Endothelial cell of umbilical vein (primary cell): ENCODE measurements at regions not wholly inside any gene's neighbourhood (a gene's known extent, or its start where the extent isn't known, plus 50 kb on each side); places are given as distances from the start of the nearest gene placed in this dataset.

Source experiments
- BruUV-seq: library from RNA; stranded (reverse); fragments of 400-500 nt; replicated peaks from 2 replicates; lab custom pipeline; 2021; lab: Mats Ljungman, UMichigan
- CTCF ChIA-PET: fragments of 300-600, 350-600 bp; sonication (Branson Sonifier 250); formaldehyde crosslinking; loops from one replicate; lab custom pipeline; 2021; ENCODE audit warnings: antibody characterized with exemption, inconsistent platforms; lab: Charles Lee
- POLR2A ChIA-PET: fragments of 300-600, 350-600 bp; sonication (Branson Sonifier 250); formaldehyde crosslinking; loops from one replicate; lab custom pipeline; 2021; ENCODE audit warnings: antibody characterized with exemption, inconsistent platforms; lab: Charles Lee
- DNase-seq: peaks from one replicate; pipeline ENCODE4 v3.0.0-alpha.2; 2011; ENCODE audit warnings: low read depth, low spot score
- FAIRE-seq: peaks from 2 replicates; lab custom pipeline; 2011; peaks lifted over from hg19 to GRCh38; lab: Jason Lieb, UNC
- H2AFZ ChIP-seq: 2 replicates; pipeline ENCODE4 v1.6.0; 2012; ENCODE audit warnings: low read depth, low read length, control low read depth, inconsistent platforms
- H3K27ac ChIP-seq: 2 replicates; pipeline ENCODE4 v1.5.1; 2011; ENCODE audit warnings: low read depth, mild to moderate bottlenecking, control low read depth, low read length, moderate library complexity; ENCODE audit not compliant: insufficient read depth
- H3K27me3 ChIP-seq, 2 experiments: 2 replicates each; pipeline versions ENCODE4 v1.6.0 to v1.6.1; 2011; ENCODE audit warnings: low read length in 2 of 2, mixed read lengths in 1 of 2; ENCODE audit not compliant: control insufficient read depth in 2 of 2, insufficient read depth in 2 of 2
- H3K36me3 ChIP-seq, 2 experiments: 2 replicates in 1 of 2; 3 replicates in 1 of 2; pipeline ENCODE4 v1.5.1; 2011; ENCODE audit warnings: low read length in 2 of 2, mild to moderate bottlenecking in 1 of 2, moderate library complexity in 1 of 2; ENCODE audit not compliant: control insufficient read depth in 2 of 2, insufficient read depth in 2 of 2; ENCODE audit errors: extremely low read depth in 1 of 2
- H3K4me1 ChIP-seq: 3 replicates; pipeline ENCODE4 v1.5.1; 2011; ENCODE audit warnings: mild to moderate bottlenecking, low read length; ENCODE audit not compliant: control insufficient read depth, insufficient read depth; ENCODE audit errors: extremely low read depth
- H3K4me2 ChIP-seq: 2 replicates; pipeline ENCODE4 v1.6.1; 2011; ENCODE audit warnings: low read length, control low read depth, mixed read lengths; ENCODE audit not compliant: insufficient read depth
- H3K4me3 ChIP-seq, 3 experiments: fragments of 200-600 bp in 1 of 3; sonication (generic), shearing (Covaris generic) in 1 of 3; replicated peaks in 1 of 3; 2 replicates each; pipeline ENCODE4 v1.5.1; 2011 to 2016; ENCODE audit warnings: control low read depth in 3 of 3, low read length in 3 of 3, mild to moderate bottlenecking in 2 of 3, inconsistent platforms in 1 of 3, low read depth in 1 of 3, moderate library complexity in 1 of 3; ENCODE audit not compliant: insufficient read depth in 1 of 3
- H3K79me2 ChIP-seq: 2 replicates; pipeline ENCODE4 v1.6.0; 2012; ENCODE audit warnings: low read length, inconsistent platforms; ENCODE audit not compliant: control insufficient read depth, insufficient read depth
- H3K9ac ChIP-seq: replicated peaks from 2 replicates; pipeline ENCODE3; 2011; ENCODE audit warnings: low read length, control low read depth; ENCODE audit not compliant: insufficient read depth; ENCODE audit errors: extremely low read depth
- H3K9me1 ChIP-seq: replicated peaks from 3 replicates; pipeline ENCODE4 v1.6.0; 2011; ENCODE audit warnings: mild to moderate bottlenecking, low read length; ENCODE audit not compliant: control insufficient read depth, insufficient read depth; ENCODE audit errors: extremely low read depth
- H3K9me3 ChIP-seq: replicated peaks from 2 replicates; pipeline ENCODE4 v1.5.1; 2012; ENCODE audit warnings: low read length, inconsistent platforms; ENCODE audit not compliant: control insufficient read depth, insufficient read depth
- H4K20me1 ChIP-seq: replicated peaks from 2 replicates; pipeline ENCODE3; 2011; ENCODE audit warnings: mild to moderate bottlenecking, low read length; ENCODE audit not compliant: control insufficient read depth, insufficient read depth; ENCODE audit errors: extremely low read depth
- EZH2 ChIP-seq: IDR thresholded peaks from 2 replicates; pipeline ENCODE4 v1.6.1; 2012; ENCODE audit warnings: borderline replicate concordance, low read depth, mild to moderate bottlenecking, moderate library complexity, low read length, inconsistent platforms; ENCODE audit not compliant: severe bottlenecking
- FOS ChIP-seq: IDR thresholded peaks from 2 replicates; pipeline ENCODE4 v1.6.1; 2011; ENCODE audit warnings: mild to moderate bottlenecking, low read length, moderate library complexity, borderline replicate concordance; ENCODE audit not compliant: insufficient read depth
- GATA2 ChIP-seq: IDR thresholded peaks from 2 replicates; pipeline ENCODE4 v1.7.0; 2011; ENCODE audit warnings: low read depth, mild to moderate bottlenecking, moderate library complexity, mixed read lengths, low read length; ENCODE audit not compliant: insufficient read length, insufficient read depth
- JUN ChIP-seq: IDR thresholded peaks from 2 replicates; pipeline ENCODE4 v1.6.1; 2011; ENCODE audit warnings: borderline replicate concordance, low read depth; ENCODE audit not compliant: insufficient read length, insufficient read depth
- MYC ChIP-seq: IDR thresholded peaks from one replicate; pipeline ENCODE4 v1.6.1; 2011; ENCODE audit warnings: mild to moderate bottlenecking, low read depth, low read length
- POLR2A ChIP-seq: IDR thresholded peaks from 2 replicates; pipeline ENCODE4 v1.6.1; 2012; ENCODE audit warnings: low read depth, mild to moderate bottlenecking, control low read depth, low read length
- POLR2AphosphoS5 ChIP-seq: IDR thresholded peaks from 2 replicates; pipeline ENCODE4 v1.6.1; 2012; ENCODE audit warnings: low read depth, mild to moderate bottlenecking, control low read depth, low read length, moderate library complexity; ENCODE audit not compliant: insufficient read depth
- dilution Hi-C: fragments of 300-500 bp; cut with MboI; formaldehyde crosslinking; loops from one replicate; pipeline ENCODE4 v1.15.0; 2019; ENCODE audit warnings: low sequenced_read_pairs; ENCODE audit not compliant: extremely low pct_ligation_motif_present
- intact Hi-C: fragments of 100-400 bp; cut with micrococcal nuclease; formaldehyde crosslinking; loops from one replicate; pipeline ENCODE4 v1.10.0; 2022
- TF ChIP-seq, protein P1 (sequence below), 2 donors: IDR thresholded peaks; 1 replicate in 1 of 2; 2 replicates in 1 of 2; pipeline ENCODE4 v1.5.1; 2011; ENCODE audit warnings: low read length in 2 of 2, mild to moderate bottlenecking in 2 of 2, moderate library complexity in 2 of 2, control low read depth in 1 of 2, inconsistent platforms in 1 of 2, low read depth in 1 of 2; ENCODE audit not compliant: insufficient read depth in 1 of 2; ENCODE audit errors: extremely low read depth in 1 of 2
- TF ChIP-seq, protein P2 (sequence below): IDR thresholded peaks from 2 replicates; pipeline ENCODE4 v1.6.1; 2011; ENCODE audit not compliant: insufficient read depth, insufficient read length

DNA sequence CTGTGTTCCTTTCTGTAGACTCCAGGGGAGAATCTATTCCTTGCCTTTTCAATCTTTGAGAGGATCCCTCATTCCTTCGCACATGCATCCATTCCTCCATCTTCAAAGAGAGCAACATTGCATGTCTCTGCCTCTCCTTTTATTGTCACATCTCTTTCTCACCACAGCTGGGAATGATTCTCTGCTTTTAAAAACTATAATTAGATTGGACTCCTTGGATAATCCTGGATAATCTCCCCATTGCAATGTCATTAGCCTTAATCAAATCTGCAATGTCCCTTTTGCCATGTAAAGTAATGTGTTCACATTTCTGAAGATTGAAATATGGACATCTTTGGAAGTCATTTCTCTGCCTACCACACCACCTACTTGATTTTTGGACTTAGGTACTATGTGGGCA lies 750.1 kb downstream of the COL12A1 start:
- ChIA-PET CTCF (no interaction called here), POLR2A (no interaction called here)
- no peak overlapping the region for H3K4me3 ChIP-seq
- no peak for TF ChIP-seq MYC
- no peak for TF ChIP-seq POLR2A
- TF ChIP-seq JUN: no peak
- TF ChIP-seq, protein P1, sequence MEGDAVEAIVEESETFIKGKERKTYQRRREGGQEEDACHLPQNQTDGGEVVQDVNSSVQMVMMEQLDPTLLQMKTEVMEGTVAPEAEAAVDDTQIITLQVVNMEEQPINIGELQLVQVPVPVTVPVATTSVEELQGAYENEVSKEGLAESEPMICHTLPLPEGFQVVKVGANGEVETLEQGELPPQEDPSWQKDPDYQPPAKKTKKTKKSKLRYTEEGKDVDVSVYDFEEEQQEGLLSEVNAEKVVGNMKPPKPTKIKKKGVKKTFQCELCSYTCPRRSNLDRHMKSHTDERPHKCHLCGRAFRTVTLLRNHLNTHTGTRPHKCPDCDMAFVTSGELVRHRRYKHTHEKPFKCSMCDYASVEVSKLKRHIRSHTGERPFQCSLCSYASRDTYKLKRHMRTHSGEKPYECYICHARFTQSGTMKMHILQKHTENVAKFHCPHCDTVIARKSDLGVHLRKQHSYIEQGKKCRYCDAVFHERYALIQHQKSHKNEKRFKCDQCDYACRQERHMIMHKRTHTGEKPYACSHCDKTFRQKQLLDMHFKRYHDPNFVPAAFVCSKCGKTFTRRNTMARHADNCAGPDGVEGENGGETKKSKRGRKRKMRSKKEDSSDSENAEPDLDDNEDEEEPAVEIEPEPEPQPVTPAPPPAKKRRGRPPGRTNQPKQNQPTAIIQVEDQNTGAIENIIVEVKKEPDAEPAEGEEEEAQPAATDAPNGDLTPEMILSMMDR (IDR thresholded peaks at IDR 0.05; ENCODE audit: extremely low read depth in 1 of 2, insufficient read depth in 1 of 2, low read depth in 1 of 2, low read length in 2 of 2): no peak
- TF ChIP-seq GATA2: no peak
- TF ChIP-seq, protein P2, sequence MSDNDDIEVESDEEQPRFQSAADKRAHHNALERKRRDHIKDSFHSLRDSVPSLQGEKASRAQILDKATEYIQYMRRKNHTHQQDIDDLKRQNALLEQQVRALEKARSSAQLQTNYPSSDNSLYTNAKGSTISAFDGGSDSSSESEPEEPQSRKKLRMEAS: no peak
- TF ChIP-seq EZH2: no peak
- no peak for TF ChIP-seq POLR2AphosphoS5
- TF ChIP-seq FOS: no peak
- no peaks in the 10 kb centered on the region for H3K9me1 ChIP-seq
- no peak overlapping the region for H2AFZ ChIP-seq
- H3K79me2 ChIP-seq: no peaks in the 10 kb centered on the region
- no peaks in the 10 kb centered on the region for H3K4me1 ChIP-seq
- dilution Hi-C loops: no loop called here
- H4K20me1 ChIP-seq: no peaks in the 10 kb centered on the region
- no peak overlapping the region for H3K4me2 ChIP-seq
- no peaks in the 10 kb centered on the region for H3K27me3 ChIP-seq
- FAIRE-seq (peak; percentile 28), DNase-seq (no peak)
- intact Hi-C loops: no loop called here
- H3K9me3 ChIP-seq: no peaks in the 10 kb centered on the region
- BruUV-seq: no TSS peak
- no peak overlapping the region for H3K9ac ChIP-seq
- no peak overlapping the region for H3K27ac ChIP-seq
- H3K36me3 ChIP-seq: no peaks in the 10 kb centered on the region
